ENCODE measurements at regions not wholly inside any gene's neighbourhood (a gene's known extent, or its start where the extent isn't known, plus 50 kb on each side); places are given as distances from the start of the nearest gene placed in this dataset.

DNA sequence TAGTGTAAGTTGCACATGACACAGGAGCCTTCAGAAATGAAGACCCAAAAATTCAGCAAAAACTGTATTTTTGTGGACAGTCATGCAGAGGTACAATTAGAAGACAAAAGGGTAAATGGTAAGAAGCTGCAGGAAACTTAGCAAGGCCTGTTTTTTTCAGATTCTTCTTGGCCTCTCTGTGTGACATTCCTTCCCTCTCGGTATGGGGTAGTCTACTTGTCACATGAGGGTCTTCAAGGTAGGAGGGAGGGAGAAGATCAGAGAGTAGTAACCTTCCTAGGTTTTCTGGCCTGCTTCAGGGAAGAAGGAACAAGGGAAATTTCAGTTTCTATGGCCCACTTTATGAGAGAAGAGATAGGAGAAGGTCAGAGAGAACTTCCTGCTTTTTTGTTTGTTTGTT is 230.4 kb upstream of the PPP1R2C start:
- intact Hi-C loops (cut with micrococcal nuclease), result no loop called here
- H3K27ac Mint-ChIP-seq, result no peak overlapping the region
- no peak for DNase-seq
- no peaks in the 10 kb centered on the region for H3K27me3 Mint-ChIP-seq
- H3K4me3 Mint-ChIP-seq, result no peak overlapping the region
- H3K9me3 Mint-ChIP-seq, result no peaks in the 10 kb centered on the region
- H3K36me3 Mint-ChIP-seq (ENCODE audit: low read depth), result no peaks in the 10 kb centered on the region
- H3K4me1 Mint-ChIP-seq, result no peaks in the 10 kb centered on the region

GRCh38 chrX:43016021-43016420 is 238.1 kb upstream of the PPP1R2C start:
- no peak for DNase-seq
- Mint-ChIP-seq H3K36me3 (ENCODE audit: low read depth) (no peaks in the 10 kb centered on the region), H3K9me3 (no peaks in the 10 kb centered on the region)

GRCh38 chrX:43018031-43018430 is 240.1 kb upstream of the PPP1R2C start:
- Mint-ChIP-seq H3K27me3 (no peaks in the 10 kb centered on the region), H3K9me3 (no peaks in the 10 kb centered on the region)

More at GRCh38 chrX:43016021-43016420, 238.1 kb upstream of the PPP1R2C start:
- Mint-ChIP-seq H3K27ac (no peak overlapping the region), H3K4me1 (no peaks in the 10 kb centered on the region), H3K27me3 (no peaks in the 10 kb centered on the region), H3K4me3 (no peak overlapping the region)
- intact Hi-C loops (cut with micrococcal nuclease), result no loop called here

DNA sequence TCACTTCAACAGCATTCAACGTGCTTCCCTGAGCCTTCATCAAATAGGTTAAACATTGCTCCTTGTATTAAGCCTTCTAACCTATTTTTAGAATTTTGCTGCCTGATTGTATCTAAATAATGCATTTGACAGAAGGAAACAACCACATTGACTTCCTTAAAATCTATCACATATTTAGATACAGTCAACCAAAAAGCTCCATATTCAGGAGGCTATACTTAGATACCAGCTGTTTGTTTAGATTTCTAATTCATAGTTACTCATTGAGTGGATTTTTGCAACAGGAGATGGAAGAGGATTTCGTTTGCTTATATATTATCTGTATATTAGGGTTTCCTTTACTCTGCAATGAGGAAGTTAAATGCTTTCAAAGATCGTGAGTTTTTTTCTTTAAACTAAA is 241.1 kb upstream of the PPP1R2C start:
- no peaks in the 10 kb centered on the region for H3K27me3 Mint-ChIP-seq
- H3K36me3 Mint-ChIP-seq (ENCODE audit: low read depth), result peaks cover under 1% of the 10 kb centered on the region
- H3K4me1 Mint-ChIP-seq, result no peaks in the 10 kb centered on the region
- no peak overlapping the region for H3K4me3 Mint-ChIP-seq
- no peak overlapping the region for H3K27ac Mint-ChIP-seq
- intact Hi-C loops (cut with micrococcal nuclease), result no loop called here
- no peak for DNase-seq
- H3K9me3 Mint-ChIP-seq, result no peaks in the 10 kb centered on the region

More at GRCh38 chrX:43018031-43018430, 240.1 kb upstream of the PPP1R2C start:
- Mint-ChIP-seq H3K36me3 (ENCODE audit: low read depth) (no peaks in the 10 kb centered on the region), H3K4me1 (no peaks in the 10 kb centered on the region), H3K27ac (no peak overlapping the region), H3K4me3 (no peak overlapping the region)
- no peak for DNase-seq
- intact Hi-C loops (cut with micrococcal nuclease), result no loop called here

- intact Hi-C loops (cut with micrococcal nuclease), result no loop called here
- Mint-ChIP-seq H3K9me3 (no peaks in the 10 kb centered on the region), H3K27ac (no peak overlapping the region), H3K4me3 (no peak overlapping the region), H3K4me1 (no peaks in the 10 kb centered on the region), H3K27me3 (no peaks in the 10 kb centered on the region), H3K36me3 (ENCODE audit: low read depth) (peaks cover 4% of the 10 kb centered on the region)
- DNase-seq, result no peak
Observed at GRCh38 chrX:43025806-43026315, 247.9 kb upstream of the PPP1R2C start.

GRCh38 chrX:43064096-43064495 is 286.1 kb upstream of the PPP1R2C start:
- intact Hi-C loops (cut with micrococcal nuclease), result no loop called here
- Mint-ChIP-seq H3K36me3 (ENCODE audit: low read depth) (no peaks in the 10 kb centered on the region), H3K4me3 (no peak overlapping the region), H3K4me1 (no peaks in the 10 kb centered on the region), H3K27me3 (no peaks in the 10 kb centered on the region), H3K9me3 (no peaks in the 10 kb centered on the region), H3K27ac (no peak overlapping the region)
- no peak for DNase-seq

- intact Hi-C loops (cut with micrococcal nuclease), result no loop called here
- no peaks in the 10 kb centered on the region for H3K36me3 Mint-ChIP-seq (ENCODE audit: low read depth)
- no peaks in the 10 kb centered on the region for H3K9me3 Mint-ChIP-seq
- no peak overlapping the region for H3K4me3 Mint-ChIP-seq
- H3K27ac Mint-ChIP-seq, result no peak overlapping the region
- no peaks in the 10 kb centered on the region for H3K4me1 Mint-ChIP-seq
- DNase-seq, result no peak
- no peaks in the 10 kb centered on the region for H3K27me3 Mint-ChIP-seq
Observed at GRCh38 chrX:43065978-43066377, 288.0 kb upstream of the PPP1R2C start.

DNA sequence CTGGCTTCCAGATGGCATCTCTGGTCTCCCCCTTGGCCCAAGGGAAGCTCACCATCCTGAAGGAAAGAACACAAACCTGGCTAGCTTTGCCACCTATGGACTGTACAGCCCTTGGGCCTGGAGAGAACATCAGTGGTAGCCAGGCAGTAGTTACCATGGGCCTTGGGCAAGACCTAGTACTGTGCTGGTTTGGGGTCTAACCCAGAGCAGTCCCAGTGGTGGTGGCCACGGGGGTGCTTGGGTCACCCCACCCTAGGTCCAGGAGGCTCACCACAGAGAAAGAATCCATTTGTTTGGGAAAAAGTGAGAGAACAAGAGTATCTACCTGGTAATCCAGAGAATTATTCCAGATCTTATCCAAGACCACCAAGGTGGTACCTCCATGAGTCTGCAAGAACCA is 290.7 kb upstream of the PPP1R2C start:
- Mint-ChIP-seq H3K4me1 (no peaks in the 10 kb centered on the region), H3K27me3 (no peaks in the 10 kb centered on the region), H3K27ac (no peak overlapping the region), H3K4me3 (no peak overlapping the region), H3K9me3 (no peaks in the 10 kb centered on the region), H3K36me3 (ENCODE audit: low read depth) (no peaks in the 10 kb centered on the region)
- intact Hi-C loops (cut with micrococcal nuclease), result no loop called here
- no peak for DNase-seq

- Mint-ChIP-seq H3K36me3 (ENCODE audit: low read depth) (no peaks in the 10 kb centered on the region), H3K4me3 (no peak overlapping the region), H3K4me1 (no peaks in the 10 kb centered on the region), H3K27me3 (no peaks in the 10 kb centered on the region), H3K27ac (no peak overlapping the region), H3K9me3 (no peaks in the 10 kb centered on the region)
- intact Hi-C loops (cut with micrococcal nuclease), result no loop called here
- no peak for DNase-seq
Observed at GRCh38 chrX:43083016-43083415, 305.1 kb upstream of the PPP1R2C start.

- H3K36me3 Mint-ChIP-seq (ENCODE audit: low read depth), result no peaks in the 10 kb centered on the region
- H3K27ac Mint-ChIP-seq, result no peak overlapping the region
- no peaks in the 10 kb centered on the region for H3K4me1 Mint-ChIP-seq
- DNase-seq, result no peak
- no peaks in the 10 kb centered on the region for H3K27me3 Mint-ChIP-seq
- no peak overlapping the region for H3K4me3 Mint-ChIP-seq
- no peaks in the 10 kb centered on the region for H3K9me3 Mint-ChIP-seq
- intact Hi-C loops (cut with micrococcal nuclease), result no loop called here
Observed at GRCh38 chrX:43087830-43088229, 309.9 kb upstream of the PPP1R2C start.

- Mint-ChIP-seq H3K27ac (no peak overlapping the region), H3K36me3 (ENCODE audit: low read depth) (no peaks in the 10 kb centered on the region), H3K9me3 (no peaks in the 10 kb centered on the region), H3K4me3 (no peak overlapping the region), H3K27me3 (no peaks in the 10 kb centered on the region), H3K4me1 (no peaks in the 10 kb centered on the region)
- DNase-seq, result no peak
- intact Hi-C loops (cut with micrococcal nuclease), result no loop called here
Observed at GRCh38 chrX:43096830-43097229, 318.9 kb upstream of the PPP1R2C start.

GRCh38 chrX:43106009-43106408 is 328.0 kb upstream of the PPP1R2C start:
- Mint-ChIP-seq H3K36me3 (ENCODE audit: low read depth) (no peaks in the 10 kb centered on the region), H3K27me3 (no peaks in the 10 kb centered on the region), H3K4me1 (peaks cover 5% of the 10 kb centered on the region), H3K9me3 (peaks cover 3% of the 10 kb centered on the region), H3K27ac (no peak overlapping the region), H3K4me3 (peak overlapping the region; percentile 15)
- DNase-seq, result no peak
- intact Hi-C loops (cut with micrococcal nuclease), result no loop called here

DNA sequence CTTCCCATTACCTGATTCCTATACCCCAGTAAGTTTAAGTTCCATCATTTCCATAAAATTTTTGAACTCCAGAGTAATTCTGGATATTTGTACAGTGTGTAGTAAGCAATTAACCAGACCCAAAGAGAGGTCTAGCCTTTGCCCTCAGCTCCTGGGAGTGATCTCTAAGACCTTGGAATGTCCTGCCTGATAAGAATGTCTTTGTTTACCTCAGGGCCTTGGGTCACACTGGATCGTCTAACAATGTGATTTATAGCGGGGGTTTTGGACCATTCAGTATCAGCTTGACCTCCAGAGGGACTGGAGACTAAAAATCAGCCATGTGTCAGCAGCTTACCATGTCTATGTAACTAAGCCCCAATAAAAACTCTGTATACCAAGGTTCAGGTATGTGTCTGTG is 330.9 kb upstream of the PPP1R2C start:
- H3K27ac Mint-ChIP-seq, result no peak overlapping the region
- intact Hi-C loops (cut with micrococcal nuclease), result no loop called here
- H3K4me1 Mint-ChIP-seq, result peaks cover 5% of the 10 kb centered on the region
- no peak overlapping the region for H3K4me3 Mint-ChIP-seq
- DNase-seq, result no peak
- H3K27me3 Mint-ChIP-seq, result no peaks in the 10 kb centered on the region
- H3K9me3 Mint-ChIP-seq, result peaks cover 3% of the 10 kb centered on the region
- H3K36me3 Mint-ChIP-seq (ENCODE audit: low read depth), result no peaks in the 10 kb centered on the region

- Mint-ChIP-seq H3K9me3 (no peaks in the 10 kb centered on the region), H3K27ac (no peak overlapping the region), H3K4me1 (no peaks in the 10 kb centered on the region), H3K4me3 (no peak overlapping the region), H3K36me3 (ENCODE audit: low read depth) (no peaks in the 10 kb centered on the region), H3K27me3 (no peaks in the 10 kb centered on the region)
- DNase-seq, result peak; percentile 49
- intact Hi-C loops (cut with micrococcal nuclease), result no loop called here
Observed at GRCh38 chrX:43121637-43122036, 343.7 kb upstream of the PPP1R2C start.

DNA sequence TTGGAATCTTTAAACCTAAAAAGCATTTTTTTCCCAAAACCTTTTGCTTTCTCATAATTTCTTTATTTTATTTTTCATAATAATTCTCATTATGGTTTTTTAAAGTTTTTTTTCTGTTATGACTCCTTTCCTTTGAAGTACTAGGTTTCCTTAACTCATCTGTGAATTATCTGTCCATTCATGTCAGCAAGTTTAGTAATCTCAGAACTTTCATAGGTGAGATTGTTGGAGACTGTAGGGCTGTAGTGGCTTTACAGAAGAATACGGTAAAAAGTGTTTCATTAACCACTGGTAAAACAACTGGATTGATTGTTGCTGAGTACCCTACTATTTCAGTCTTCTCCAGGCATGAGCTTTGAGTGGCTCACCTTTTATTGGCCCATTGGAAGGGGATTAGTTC is 361.7 kb upstream of the PPP1R2C start:
- Mint-ChIP-seq H3K4me1 (no peaks in the 10 kb centered on the region), H3K4me3 (no peak overlapping the region), H3K27me3 (no peaks in the 10 kb centered on the region), H3K9me3 (peaks cover 5% of the 10 kb centered on the region), H3K27ac (no peak overlapping the region), H3K36me3 (ENCODE audit: low read depth) (no peaks in the 10 kb centered on the region)
- intact Hi-C loops (cut with micrococcal nuclease), result no loop called here
- no peak for DNase-seq

Data from activated CD4-positive, alpha-beta T cell treated with anti-CD3 and anti-CD28 coated beads, Interleukin-2, amount 10 ng/mL, durations not matched to agents 24 days and 14 days (primary cell).